Mononuclear cell (primary cell): ENCODE measurements at regions not wholly inside any gene's neighbourhood (a gene's known extent, or its start where the extent isn't known, plus 50 kb on each side); places are given as distances from the start of the nearest gene placed in this dataset.

ENCODE experiments used
- H3K27me3 ChIP-seq: 2 replicates; pipeline ENCODE4 v1.6.0; 2011; ENCODE audit warnings: low read length, control low read depth; ENCODE audit not compliant: insufficient read depth
- H3K4me1 ChIP-seq: 2 replicates; pipeline ENCODE4 v1.5.1; 2011; ENCODE audit warnings: mild to moderate bottlenecking, low read length, control low read depth; ENCODE audit not compliant: insufficient read depth
- H3K4me3 ChIP-seq: 2 replicates; pipeline ENCODE4 v1.5.1; 2011; ENCODE audit warnings: mild to moderate bottlenecking, low read length, moderate library complexity
- H3K9me3 ChIP-seq: 2 replicates; pipeline ENCODE4 v1.5.1; 2011; ENCODE audit warnings: low read depth, mild to moderate bottlenecking, control low read depth, low read length

- Histone ChIP-seq H3K9me3 (no peaks in the 10 kb centered on the region), H3K4me3 (no peak overlapping the region), H3K4me1 (peaks cover 30% of the 10 kb centered on the region), H3K27me3 (no peaks in the 10 kb centered on the region)
Observed at GRCh38 chr2:30310371-30310770, 79.0 kb downstream of the LBH start.

DNA sequence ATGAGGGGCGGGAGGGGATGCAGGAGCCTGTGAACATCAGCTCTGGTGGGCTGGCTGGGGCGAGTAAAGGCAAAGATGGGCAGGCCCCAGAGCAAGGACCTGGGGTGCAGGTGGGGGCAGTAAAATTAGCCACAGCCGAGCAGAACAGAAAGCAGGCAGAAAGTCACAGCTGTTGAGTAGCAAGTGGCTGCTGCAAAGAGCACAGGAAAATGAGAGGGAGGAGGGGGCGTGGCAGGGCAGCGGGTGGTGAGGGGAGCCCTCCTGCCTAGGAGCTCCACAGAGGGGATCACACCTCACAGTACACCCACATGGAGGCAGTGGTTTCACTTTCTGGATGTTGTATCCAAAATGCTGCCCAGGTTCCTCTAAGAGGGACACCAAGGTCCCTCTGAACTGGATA, 79.6 kb downstream of the LBH start:
- H3K27me3 ChIP-seq, result no peaks in the 10 kb centered on the region
- H3K9me3 ChIP-seq, result no peaks in the 10 kb centered on the region
- peaks cover 35% of the 10 kb centered on the region for H3K4me1 ChIP-seq
- H3K4me3 ChIP-seq, result no peak overlapping the region

DNA sequence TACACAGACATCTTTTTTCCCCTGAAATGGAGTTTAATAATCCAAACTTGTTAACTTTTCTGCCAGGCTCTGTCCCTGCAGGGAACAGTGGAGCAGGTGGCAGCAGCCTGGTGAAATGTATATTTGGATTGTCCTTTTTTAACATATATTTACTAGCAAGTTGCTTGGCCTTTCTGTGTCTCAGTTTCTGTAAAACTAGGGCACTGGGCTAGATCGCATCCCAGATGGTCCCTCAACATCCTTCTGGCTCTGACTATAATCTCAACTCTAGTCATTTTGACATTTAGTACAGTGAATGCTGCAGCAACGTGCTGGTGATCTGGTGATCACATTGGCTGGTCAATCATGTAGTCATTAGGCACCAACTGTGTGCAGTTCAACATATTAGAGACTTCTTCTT, 80.4 kb downstream of the LBH start:
- Histone ChIP-seq H3K9me3 (no peaks in the 10 kb centered on the region), H3K27me3 (no peaks in the 10 kb centered on the region), H3K4me1 (peaks cover 38% of the 10 kb centered on the region), H3K4me3 (no peak overlapping the region)

DNA sequence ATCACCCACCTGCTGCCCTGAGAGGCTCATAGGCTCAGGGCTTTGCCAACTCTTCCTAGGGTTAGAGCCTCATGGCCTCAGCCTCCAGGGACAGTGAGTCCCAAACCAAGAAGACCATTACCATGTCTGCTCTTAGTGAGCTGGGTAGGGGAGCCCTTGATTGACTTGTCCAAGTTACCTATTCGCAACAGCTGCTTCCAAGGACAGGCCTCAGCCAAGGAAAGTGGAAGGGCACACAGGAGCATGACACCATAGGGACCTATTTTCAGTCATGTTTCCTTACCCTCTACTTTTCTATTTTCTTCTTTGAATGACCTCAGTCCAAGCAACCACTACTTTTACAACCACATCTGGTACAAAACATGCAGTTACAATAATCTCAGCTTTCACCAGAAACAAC, 81.6 kb downstream of the LBH start:
- Histone ChIP-seq H3K27me3 (no peaks in the 10 kb centered on the region), H3K4me1 (peaks cover 38% of the 10 kb centered on the region), H3K4me3 (no peak overlapping the region), H3K9me3 (no peaks in the 10 kb centered on the region)

GRCh38 chr2:30314981-30315380, 83.6 kb downstream of the LBH start:
- H3K4me3 ChIP-seq, result no peak overlapping the region
- H3K4me1 ChIP-seq, result peaks cover 34% of the 10 kb centered on the region
- H3K27me3 ChIP-seq, result no peaks in the 10 kb centered on the region
- H3K9me3 ChIP-seq, result no peaks in the 10 kb centered on the region

- no peaks in the 10 kb centered on the region for H3K9me3 ChIP-seq
- no peak overlapping the region for H3K4me3 ChIP-seq
- peaks cover 29% of the 10 kb centered on the region for H3K4me1 ChIP-seq
- no peaks in the 10 kb centered on the region for H3K27me3 ChIP-seq
Observed at GRCh38 chr2:30315391-30316063, 84.2 kb downstream of the LBH start.

DNA sequence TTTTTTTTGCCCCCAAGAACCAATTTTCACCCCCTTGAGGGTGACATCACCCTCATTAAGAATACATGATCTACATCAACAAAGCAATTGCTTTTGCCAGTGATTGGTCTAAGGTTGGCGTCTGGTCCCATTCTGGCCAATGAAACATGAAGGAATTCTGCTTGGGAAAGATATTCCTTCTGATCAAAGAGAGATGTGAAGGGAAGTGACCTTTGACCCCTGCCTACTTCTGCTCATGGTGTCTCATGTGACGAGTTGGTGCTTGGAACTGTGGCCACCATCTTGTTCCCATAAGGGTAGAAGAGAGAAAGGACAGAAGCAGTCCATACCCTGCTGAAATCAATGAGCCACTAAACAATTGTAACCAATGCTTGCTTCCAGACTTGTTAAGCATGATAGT, 85.1 kb downstream of the LBH start:
- H3K4me3 ChIP-seq, result no peak overlapping the region
- peaks cover 20% of the 10 kb centered on the region for H3K4me1 ChIP-seq
- no peaks in the 10 kb centered on the region for H3K27me3 ChIP-seq
- no peaks in the 10 kb centered on the region for H3K9me3 ChIP-seq

DNA sequence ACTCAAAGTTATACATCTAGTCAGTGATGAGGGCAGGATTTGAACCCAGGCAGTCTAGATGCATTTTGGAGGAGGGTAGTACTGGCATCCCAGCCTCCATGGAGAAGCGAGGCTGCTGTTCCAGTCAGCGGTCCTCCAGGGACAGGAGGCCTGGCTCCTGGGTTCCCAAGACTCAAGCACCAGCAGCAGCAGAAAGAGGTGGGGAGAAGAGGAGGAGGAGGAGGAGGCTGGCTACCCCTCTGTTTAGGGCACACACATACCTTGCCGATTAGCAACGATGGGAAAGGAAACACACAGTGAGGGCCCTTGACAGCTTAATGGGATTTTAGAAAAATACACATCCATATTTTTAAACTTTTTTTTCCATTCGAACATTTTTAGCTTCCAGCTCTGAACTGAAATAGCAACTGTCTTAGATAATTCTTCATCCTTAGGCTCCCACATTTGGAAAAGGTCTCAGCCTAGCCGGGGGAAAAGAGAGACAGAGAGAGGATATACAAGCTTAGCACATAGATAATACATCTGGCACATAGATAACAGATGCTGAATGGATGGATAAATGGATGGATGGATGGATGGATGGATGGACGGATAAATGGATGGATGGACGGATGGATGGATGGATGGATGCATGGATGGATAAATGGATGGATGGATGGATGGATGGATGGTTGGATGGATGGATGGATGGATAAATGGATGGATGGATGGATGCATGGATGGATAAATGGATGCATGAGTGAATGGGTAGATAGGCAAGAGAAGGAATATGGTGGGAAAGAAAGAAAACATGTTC, 87.9 kb downstream of the LBH start:
- H3K9me3 ChIP-seq, result no peaks in the 10 kb centered on the region
- no peak overlapping the region for H3K4me3 ChIP-seq
- H3K27me3 ChIP-seq, result no peaks in the 10 kb centered on the region
- peaks cover 14% of the 10 kb centered on the region for H3K4me1 ChIP-seq

DNA sequence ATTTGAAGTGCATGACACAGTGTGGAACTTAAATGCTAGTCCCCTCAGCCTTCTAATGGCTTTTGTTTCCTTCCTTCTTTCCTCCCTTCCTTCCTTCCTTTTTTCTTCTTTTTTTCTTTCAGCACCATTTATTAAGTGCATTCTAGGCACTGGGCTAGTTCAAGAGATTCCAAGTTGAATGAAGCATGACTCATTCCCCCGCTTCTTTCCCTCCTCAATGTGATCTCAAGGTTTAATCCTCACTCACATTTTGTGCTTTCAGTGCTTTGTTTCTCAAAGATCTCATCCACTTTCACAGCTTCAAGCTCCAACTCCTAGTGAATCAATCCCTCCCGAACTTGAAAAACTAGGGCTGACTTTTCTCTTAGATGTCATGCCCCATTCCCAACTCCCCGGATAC, 90.1 kb downstream of the LBH start:
- Histone ChIP-seq H3K4me1 (peaks cover 7% of the 10 kb centered on the region), H3K4me3 (no peak overlapping the region), H3K27me3 (no peaks in the 10 kb centered on the region), H3K9me3 (no peaks in the 10 kb centered on the region)

DNA sequence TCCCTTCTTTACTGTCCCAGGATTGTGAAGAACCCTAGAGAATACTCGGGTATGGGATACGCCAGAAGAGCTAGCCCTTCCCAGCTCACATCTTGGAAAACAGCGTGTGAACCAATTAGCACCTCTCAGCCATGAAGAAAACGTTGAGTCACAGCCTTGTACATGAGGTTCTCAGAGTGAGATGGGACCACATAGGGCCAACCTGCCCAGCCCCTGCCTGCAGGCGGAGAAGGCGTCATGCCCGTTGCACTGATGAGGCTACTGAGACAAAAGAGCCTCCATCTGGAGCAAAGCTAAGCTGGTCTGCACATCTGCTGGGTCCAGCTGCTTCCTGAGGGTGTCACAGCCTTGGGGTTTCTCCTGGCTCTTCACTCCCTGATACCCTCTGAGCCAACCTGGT, 92.2 kb downstream of the LBH start:
- Histone ChIP-seq H3K4me3 (no peak overlapping the region), H3K4me1 (peaks cover 7% of the 10 kb centered on the region), H3K27me3 (no peaks in the 10 kb centered on the region), H3K9me3 (no peaks in the 10 kb centered on the region)

DNA sequence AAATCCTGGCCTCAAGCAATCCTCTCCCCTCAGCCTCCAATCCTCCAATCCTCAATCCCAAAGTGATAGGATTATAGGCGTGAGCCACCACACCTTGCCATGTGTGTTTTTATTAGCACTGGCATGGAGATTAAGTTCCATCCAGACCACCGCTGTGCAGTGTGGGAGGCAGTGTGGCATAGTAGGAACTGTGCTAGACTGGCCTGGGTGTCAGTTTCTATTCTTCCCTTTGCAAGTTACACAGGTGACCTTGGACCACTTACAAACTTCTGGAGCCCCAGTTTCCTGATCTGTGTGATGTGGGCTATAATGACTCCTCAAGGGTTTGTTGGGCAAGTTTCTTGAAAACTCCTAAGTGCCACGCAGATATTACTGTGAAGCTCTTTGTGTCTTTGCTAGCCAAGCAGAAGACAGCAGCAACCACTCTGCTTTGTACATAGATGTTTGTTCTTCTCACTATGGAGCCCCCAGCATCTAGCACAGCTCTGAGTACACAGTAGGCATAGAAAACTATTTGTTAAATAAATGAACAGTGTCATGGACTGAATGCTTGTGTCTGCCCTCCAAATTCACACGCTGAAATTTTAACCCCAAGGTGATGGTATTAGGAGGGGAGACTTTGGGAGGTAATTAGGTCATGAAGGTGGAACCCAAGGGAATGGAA, 93.0 kb downstream of the LBH start:
- H3K4me3 ChIP-seq, result no peak overlapping the region
- peaks cover 7% of the 10 kb centered on the region for H3K4me1 ChIP-seq
- H3K27me3 ChIP-seq, result no peaks in the 10 kb centered on the region
- no peaks in the 10 kb centered on the region for H3K9me3 ChIP-seq

DNA sequence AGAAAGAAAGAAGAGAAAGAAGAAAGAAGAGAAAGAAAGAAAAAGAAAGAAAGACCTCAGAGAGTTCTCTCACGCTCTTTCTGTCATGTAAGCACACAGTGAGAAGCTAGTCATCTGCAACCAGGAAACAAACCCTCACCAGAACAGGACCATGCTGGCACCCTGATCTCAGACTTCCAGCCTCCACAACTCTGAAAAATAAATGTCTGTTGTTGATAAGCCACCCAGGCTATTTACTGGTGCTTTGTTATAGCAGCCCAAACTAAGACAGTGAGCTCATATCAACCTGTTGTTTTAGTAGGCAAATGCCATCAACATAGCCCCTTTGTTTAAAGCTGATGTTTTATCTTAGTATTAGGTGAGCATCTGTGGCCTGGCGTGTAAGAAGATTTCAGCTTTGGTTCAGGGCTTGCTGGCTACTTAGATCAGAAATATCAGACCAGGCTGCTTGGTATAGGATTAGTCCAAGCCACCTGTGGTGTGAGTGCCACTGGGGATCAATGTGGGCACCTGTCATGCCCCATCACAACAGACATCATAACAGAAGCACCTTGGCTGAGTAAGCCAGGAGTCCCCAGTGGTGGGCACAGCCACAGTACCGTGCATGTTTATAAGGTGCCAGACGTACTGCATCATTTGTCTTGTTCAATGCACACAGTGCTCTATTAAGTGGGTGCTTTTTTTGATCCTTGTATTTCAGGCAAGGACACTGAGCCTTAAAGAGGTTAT, 94.4 kb downstream of the LBH start:
- H3K27me3 ChIP-seq, result no peaks in the 10 kb centered on the region
- H3K4me1 ChIP-seq, result peaks cover 7% of the 10 kb centered on the region
- H3K4me3 ChIP-seq, result no peak overlapping the region
- no peaks in the 10 kb centered on the region for H3K9me3 ChIP-seq

GRCh38 chr2:30326497-30326896, 95.2 kb downstream of the LBH start:
- no peaks in the 10 kb centered on the region for H3K9me3 ChIP-seq
- H3K4me3 ChIP-seq, result no peak overlapping the region
- H3K27me3 ChIP-seq, result no peaks in the 10 kb centered on the region
- H3K4me1 ChIP-seq, result peaks cover 7% of the 10 kb centered on the region

- no peaks in the 10 kb centered on the region for H3K9me3 ChIP-seq
- H3K27me3 ChIP-seq, result no peaks in the 10 kb centered on the region
- H3K4me3 ChIP-seq, result no peak overlapping the region
- H3K4me1 ChIP-seq, result peaks cover 36% of the 10 kb centered on the region
Observed at GRCh38 chr2:30331038-30331437, 99.7 kb downstream of the LBH start.

GRCh38 chr2:30331869-30332268, 100.5 kb downstream of the LBH start:
- peaks cover 45% of the 10 kb centered on the region for H3K4me1 ChIP-seq
- H3K9me3 ChIP-seq, result no peaks in the 10 kb centered on the region
- no peaks in the 10 kb centered on the region for H3K27me3 ChIP-seq
- H3K4me3 ChIP-seq, result no peak overlapping the region
